ENCODE measurements at regions not wholly inside any gene's neighbourhood (a gene's known extent, or its start where the extent isn't known, plus 50 kb on each side); places are given as distances from the start of the nearest gene placed in this dataset.

- TF ChIP-seq CTCF (IDR thresholded peaks at IDR 0.05; ENCODE audit: poor library complexity, severe bottlenecking) (no peak), EP300 (conservative IDR thresholded peaks at IDR 0.05; ENCODE audit: poor library complexity, severe bottlenecking) (no peak), POLR2AphosphoS5 (IDR thresholded peaks at IDR 0.05) (no peak), EZH2 (IDR thresholded peaks at IDR 0.05; ENCODE audit: borderline replicate concordance, insufficient read depth, low read length, poor library complexity, severe bottlenecking) (no peak), RAD21 (conservative IDR thresholded peaks at IDR 0.05) (no peak), SMC3 (conservative IDR thresholded peaks at IDR 0.05; ENCODE audit: poor library complexity) (no peak), TAF1 (IDR thresholded peaks at IDR 0.05; ENCODE audit: low read depth) (no peak)
Observed at GRCh38 chr4:12635629-12636028, 848.5 kb downstream of the RAB28 start.
